Heart left ventricle (tissue), 16 donors: ENCODE measurements at regions not wholly inside any gene's neighbourhood (a gene's known extent, or its start where the extent isn't known, plus 50 kb on each side); places are given as distances from the start of the nearest gene placed in this dataset.

Source experiments
- ATAC-seq, 4 donors: fragments of 200-7000 bp; cut with Tn5 transposase; one replicate each; pipeline ENCODE4 v1.9.1; 2020 to 2022; ENCODE audit warnings: moderate library complexity in 4 of 4, mild to moderate bottlenecking in 3 of 4, moderate number of reproducible peaks in 1 of 4
- DNase-seq, 5 donors: peaks; one replicate each; pipeline ENCODE4 v3.0.0-alpha.2; 2020
- H3K27ac ChIP-seq, 12 donors: fragments of 200-600 bp; sonication (generic) in 4 of 12; one replicate each; pipeline versions ENCODE4 v1.5.0 to v1.8.0; 2016 to 2022; ENCODE audit warnings: mild to moderate bottlenecking in 2 of 12
- H3K27me3 ChIP-seq, 9 donors: fragments of 200-600 bp; sonication (generic) in 2 of 9; one replicate each; pipeline versions ENCODE4 v1.5.1 to v1.8.0; 2016 to 2022; ENCODE audit warnings: mild to moderate bottlenecking in 3 of 9
- H3K36me3 ChIP-seq, 9 donors: fragments of 200-600 bp; sonication (generic) in 2 of 9; one replicate each; pipeline versions ENCODE4 v1.5.0 to v1.8.0; 2018 to 2022; ENCODE audit warnings: mild to moderate bottlenecking in 2 of 9
- H3K4me1 ChIP-seq, 12 donors: fragments of 200-600 bp; sonication (generic) in 4 of 12; one replicate each; pipeline versions ENCODE4 v1.5.0 to v1.8.0; 2016 to 2022; ENCODE audit warnings: mild to moderate bottlenecking in 3 of 12
- H3K4me3 ChIP-seq, 12 donors: fragments of 200-600 bp; sonication (generic) in 4 of 12; one replicate each; pipeline versions ENCODE4 v1.5.0 to v1.8.0; 2017 to 2022; ENCODE audit warnings: mild to moderate bottlenecking in 9 of 12, moderate library complexity in 4 of 12
- H3K9me3 ChIP-seq, 12 donors: fragments of 200-600 bp; sonication (generic) in 4 of 12; one replicate each; pipeline versions ENCODE4 v1.5.0 to v1.8.0; 2016 to 2022; ENCODE audit warnings: mild to moderate bottlenecking in 1 of 12
- POLR2A ChIP-seq, 2 donors: fragments of 450-650 bp; IDR thresholded peaks; one replicate each; pipeline ENCODE4 v1.6.1; 2017; ENCODE audit warnings: antibody characterized with exemption in 2 of 2, mild to moderate bottlenecking in 2 of 2, moderate library complexity in 2 of 2
- WGBS, 4 donors: extraction: QIAGEN DNeasy Blood & Tissue Kit in 2 of 4; methylation state at CpG; one replicate each; pipeline versions ENCODE4 v1.1.5 to v1.1.7; 2013 to 2018; 5-methylcytosine and 5-hydroxymethylcytosine counted together
- intact Hi-C, 10 donors: fragments of 100-400 bp; cut with DNase I; formaldehyde crosslinking; loops; one replicate each; pipeline versions ENCODE4 v1.11.1 to v1.14.2; 2022
- TF ChIP-seq, protein P1 (sequence below), 12 donors: fragments of 200-600 bp; sonication (generic) in 4 of 12; IDR thresholded peaks; one replicate each; pipeline versions ENCODE4 v1.5.0 to v1.8.0; 2018 to 2022; ENCODE audit warnings: antibody characterized with exemption in 12 of 12, mild to moderate bottlenecking in 5 of 12
- donor health status: ischemic (EF 13 %, LVEDD 7.1; RV severe dilation, severe dysfunction).
- donor health status: healthy with polysubstance abuse.
- donor health status: DM: no; HTN: yes; CAD: no.
- donor health status: DM: no; HTN: no; CAD: no.
- donor health status: ischemic (EF 25% LVEDD 6.9; RV normal size, moderate dysfunction).
- donor health status: ischemic (EF 25% LVEDD 5.7; RV mildly dilated, moderate dysfunction).
- donor health status: healthy.
- donor health status: DM: yes; HTN: yes; CAD: no.
- donor health status: ischemic (EF 35%, LVEDD 5.7; RV mildly dilated, moderate dysfunction).
- donor health status: nonischemic (EF 11% LVEDD 7.7; RV severe dilation, severe dysfunction).
- donor health status: DM: yes; HTN: yes; CAD: no.
- donor health status: PGD.
- donor health status: ischemic (EF 29% LVEDD 5.4; RV normal size, mild dysfunction).
- donor health status: nonischemic (EF 23%, LVEDD 6.1; RV moderate dilation, normal function).

DNA sequence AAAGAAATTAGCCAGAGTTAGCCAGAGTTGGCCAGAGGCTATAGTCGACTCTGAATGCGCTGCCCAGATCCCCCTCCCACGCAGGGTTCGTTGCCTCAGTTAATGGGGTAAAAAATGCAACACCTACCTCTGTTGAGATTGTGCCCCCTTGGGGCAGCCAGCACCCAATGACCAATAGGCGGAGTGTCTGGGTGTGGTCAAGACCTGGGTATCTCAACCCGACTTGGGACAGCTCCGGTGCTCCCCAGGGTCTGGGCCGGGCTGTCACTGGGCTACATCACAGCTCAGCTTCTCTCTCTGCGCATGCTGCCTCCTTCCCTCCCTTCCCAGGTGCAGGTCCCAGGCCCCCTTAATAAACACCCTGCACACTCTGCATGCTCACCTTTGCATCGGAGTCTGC is 59.6 kb upstream of the GCSH start:
- ATAC-seq: no peak
- WGBS, 4 donors: 73 to 78% (median 76%) methylated on average over 10 of the region's 10 CpGs
- no peak overlapping the region for H3K4me3 ChIP-seq
- intact Hi-C loops: no loop called here
- peaks cover 0 to 5% (median 0%) of the 10 kb centered on the region in 9 donors for H3K36me3 ChIP-seq
- peaks cover 0 to under 1% (median 0%) of the 10 kb centered on the region in 12 donors for H3K9me3 ChIP-seq
- no peak for DNase-seq
- H3K27me3 ChIP-seq: no peaks in the 10 kb centered on the region
- no peaks in the 10 kb centered on the region for H3K4me1 ChIP-seq
- TF ChIP-seq, protein P1, sequence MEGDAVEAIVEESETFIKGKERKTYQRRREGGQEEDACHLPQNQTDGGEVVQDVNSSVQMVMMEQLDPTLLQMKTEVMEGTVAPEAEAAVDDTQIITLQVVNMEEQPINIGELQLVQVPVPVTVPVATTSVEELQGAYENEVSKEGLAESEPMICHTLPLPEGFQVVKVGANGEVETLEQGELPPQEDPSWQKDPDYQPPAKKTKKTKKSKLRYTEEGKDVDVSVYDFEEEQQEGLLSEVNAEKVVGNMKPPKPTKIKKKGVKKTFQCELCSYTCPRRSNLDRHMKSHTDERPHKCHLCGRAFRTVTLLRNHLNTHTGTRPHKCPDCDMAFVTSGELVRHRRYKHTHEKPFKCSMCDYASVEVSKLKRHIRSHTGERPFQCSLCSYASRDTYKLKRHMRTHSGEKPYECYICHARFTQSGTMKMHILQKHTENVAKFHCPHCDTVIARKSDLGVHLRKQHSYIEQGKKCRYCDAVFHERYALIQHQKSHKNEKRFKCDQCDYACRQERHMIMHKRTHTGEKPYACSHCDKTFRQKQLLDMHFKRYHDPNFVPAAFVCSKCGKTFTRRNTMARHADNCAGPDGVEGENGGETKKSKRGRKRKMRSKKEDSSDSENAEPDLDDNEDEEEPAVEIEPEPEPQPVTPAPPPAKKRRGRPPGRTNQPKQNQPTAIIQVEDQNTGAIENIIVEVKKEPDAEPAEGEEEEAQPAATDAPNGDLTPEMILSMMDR (IDR thresholded peaks at IDR 0.05): no peak
- TF ChIP-seq POLR2A (IDR thresholded peaks at IDR 0.05): no peak
- no peak overlapping the region for H3K27ac ChIP-seq

DNA sequence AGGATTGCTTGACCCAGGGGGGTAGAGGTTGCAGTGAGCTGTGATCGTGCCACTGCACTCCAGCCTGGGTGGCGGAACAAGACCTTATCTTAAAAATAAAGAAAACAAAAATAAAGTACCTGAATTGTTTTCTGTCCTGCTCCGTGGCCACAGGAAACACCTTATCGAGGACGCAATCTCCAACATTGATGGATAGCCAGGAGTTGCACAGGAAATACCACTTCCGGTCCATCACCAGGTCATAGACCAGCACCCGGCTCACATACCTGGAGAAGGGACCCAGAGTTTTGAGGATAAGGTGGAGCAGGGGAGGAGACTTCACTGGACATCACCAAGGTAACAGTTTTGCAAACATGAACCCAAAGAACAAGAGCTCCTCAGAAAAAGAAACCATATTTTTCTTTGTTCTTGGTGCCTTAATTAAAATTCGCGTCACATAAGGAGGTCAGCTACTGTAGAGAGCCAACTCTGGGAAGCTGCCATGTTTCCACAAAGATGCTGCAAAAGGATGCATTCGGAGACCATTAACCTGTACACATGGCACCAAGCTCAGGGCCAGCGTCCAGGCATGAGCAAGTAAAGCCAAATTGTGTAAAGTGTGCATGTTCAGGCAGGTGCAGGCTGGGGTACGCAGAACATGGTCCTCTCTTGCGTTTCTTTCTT is 55.6 kb upstream of the GCSH start:
- no peak for ATAC-seq
- no peak for DNase-seq
- H3K4me3 ChIP-seq: no peak overlapping the region
- no peaks in the 10 kb centered on the region for H3K9me3 ChIP-seq
- peaks cover 0 to 5% (median 0%) of the 10 kb centered on the region in 9 donors for H3K36me3 ChIP-seq
- WGBS, 4 donors: 51 to 64% (median 58%) methylated on average over 13 of the region's 13 CpGs
- no peaks in the 10 kb centered on the region for H3K4me1 ChIP-seq
- intact Hi-C loops: no loop called here
- TF ChIP-seq POLR2A (IDR thresholded peaks at IDR 0.05): no peak
- TF ChIP-seq, protein P1 (IDR thresholded peaks at IDR 0.05): no peak
- no peak overlapping the region for H3K27ac ChIP-seq
- H3K27me3 ChIP-seq: no peaks in the 10 kb centered on the region

DNA sequence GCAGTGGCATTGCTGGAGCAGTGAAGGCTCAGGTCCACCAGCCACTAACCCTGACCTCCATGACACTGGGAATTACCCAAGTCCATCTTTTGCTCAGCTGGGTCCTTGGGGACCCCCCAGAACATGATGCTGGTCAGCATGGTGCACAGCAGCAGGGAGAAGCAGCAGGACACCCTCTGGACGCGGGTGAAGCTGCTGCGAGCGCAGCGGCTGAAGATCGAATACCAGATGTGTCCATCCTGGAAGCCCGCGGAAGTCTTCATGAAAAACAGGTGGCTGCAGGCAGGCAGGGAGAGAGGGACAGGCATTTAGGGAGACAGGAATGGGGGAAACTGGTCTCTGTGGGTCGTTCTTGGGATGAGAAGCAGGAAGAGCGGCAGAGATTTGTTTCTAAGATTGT is 53.4 kb upstream of the GCSH start:
- Histone ChIP-seq H3K27ac (no peak overlapping the region), H3K4me1 (no peaks in the 10 kb centered on the region), H3K4me3 (no peak overlapping the region), H3K9me3 (no peaks in the 10 kb centered on the region), H3K36me3 (peaks cover 0 to 12% (median 0%) of the 10 kb centered on the region in 9 donors), H3K27me3 (no peaks in the 10 kb centered on the region)
- no peak for TF ChIP-seq POLR2A (IDR thresholded peaks at IDR 0.05)
- TF ChIP-seq, protein P1 (IDR thresholded peaks at IDR 0.05): no peak
- WGBS, 4 donors: 85 to 87% (median 86%) methylated on average over 10 of the region's 10 CpGs
- intact Hi-C loops: no loop called here
- DNase-seq: no peak
- no peak for ATAC-seq

DNA sequence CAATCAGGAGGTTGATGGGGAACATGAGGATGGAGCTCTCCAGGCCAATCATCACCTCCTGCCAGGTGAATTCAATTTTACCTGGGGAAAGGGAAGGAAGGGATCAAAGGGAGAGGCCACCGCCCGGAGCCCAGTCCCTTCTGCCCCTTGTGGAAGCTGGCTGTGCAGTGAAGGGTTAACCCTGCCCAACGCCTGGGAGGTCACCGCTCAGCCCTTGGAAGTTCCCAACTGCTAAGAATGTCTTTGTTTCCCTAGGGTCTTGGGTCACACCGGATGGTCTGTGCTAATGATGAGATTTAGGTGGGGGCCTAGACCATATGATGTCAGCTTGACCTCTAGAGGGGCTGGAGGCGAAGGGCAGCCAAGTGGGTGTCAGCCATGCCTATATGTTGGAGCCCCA is 52.1 kb upstream of the GCSH start:
- TF ChIP-seq POLR2A (IDR thresholded peaks at IDR 0.05): no peak
- TF ChIP-seq, protein P1 (IDR thresholded peaks at IDR 0.05): no peak
- ATAC-seq: no peak
- Histone ChIP-seq H3K27ac (no peak overlapping the region), H3K27me3 (no peaks in the 10 kb centered on the region), H3K4me1 (no peaks in the 10 kb centered on the region), H3K4me3 (no peak overlapping the region), H3K36me3 (peaks cover 0 to 12% (median 0%) of the 10 kb centered on the region in 9 donors), H3K9me3 (no peaks in the 10 kb centered on the region)
- no peak for DNase-seq
- intact Hi-C loops: no loop called here
- 41 to 69% (median 59%) methylated on average over 3 to 6 of the region's 6 CpGs for WGBS, 4 donors
